A673 (cell line): ENCODE measurements at regions not wholly inside any gene's neighbourhood (a gene's known extent, or its start where the extent isn't known, plus 50 kb on each side); places are given as distances from the start of the nearest gene placed in this dataset.

Experiments used
- EZH2 ChIP-seq: fragments of 200-600 bp; sonication (generic); IDR thresholded peaks from 2 replicates; pipeline ENCODE4 v1.6.1; 2017; ENCODE audit warnings: borderline replicate concordance, low read depth, mild to moderate bottlenecking, mixed read lengths, antibody characterized with exemption, low read length; ENCODE audit not compliant: poor library complexity, severe bottlenecking
- TF ChIP-seq, protein P1 (sequence below): fragments of 300-800, 200-600 bp; sonication (generic); conservative IDR thresholded peaks from 2 replicates; pipeline ENCODE4 v1.5.1; 2017; ENCODE audit warnings: low read depth, mild to moderate bottlenecking, antibody characterized with exemption, low read length, moderate library complexity, mixed read lengths

DNA sequence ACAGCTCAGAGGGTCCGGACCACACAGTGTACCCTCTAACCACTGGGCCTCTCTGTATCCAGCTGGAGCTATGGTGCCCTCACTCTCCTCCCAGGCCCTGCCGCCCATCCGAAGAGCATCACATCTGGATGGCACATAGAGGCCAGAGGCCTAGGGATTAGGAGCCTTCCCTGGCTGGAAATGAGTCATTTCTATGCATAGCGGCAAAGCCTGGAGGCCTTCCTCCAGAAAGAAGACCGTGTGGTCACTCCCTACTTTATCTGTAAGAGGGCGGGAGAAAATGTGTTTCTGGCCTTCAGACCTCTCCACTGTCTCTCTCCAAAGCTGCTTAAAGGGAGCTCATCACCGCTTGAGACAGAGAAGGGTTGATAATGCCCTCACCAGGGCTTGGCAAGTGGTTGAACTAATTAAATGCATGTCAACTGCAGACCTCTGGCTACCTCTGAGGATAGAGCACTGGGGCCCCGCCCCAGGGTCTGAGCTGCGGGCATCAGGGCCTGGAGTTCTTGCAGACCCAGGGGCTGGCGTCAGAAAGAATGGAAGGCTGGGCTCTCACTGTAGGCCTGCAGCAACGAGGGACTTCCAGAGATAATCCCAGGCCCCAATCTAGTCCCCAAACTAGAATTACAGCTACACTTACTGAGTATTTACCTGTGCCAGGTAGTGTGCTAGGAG, 122.2 kb downstream of the IRX5 start:
- no peak for TF ChIP-seq EZH2
- TF ChIP-seq, protein P1, sequence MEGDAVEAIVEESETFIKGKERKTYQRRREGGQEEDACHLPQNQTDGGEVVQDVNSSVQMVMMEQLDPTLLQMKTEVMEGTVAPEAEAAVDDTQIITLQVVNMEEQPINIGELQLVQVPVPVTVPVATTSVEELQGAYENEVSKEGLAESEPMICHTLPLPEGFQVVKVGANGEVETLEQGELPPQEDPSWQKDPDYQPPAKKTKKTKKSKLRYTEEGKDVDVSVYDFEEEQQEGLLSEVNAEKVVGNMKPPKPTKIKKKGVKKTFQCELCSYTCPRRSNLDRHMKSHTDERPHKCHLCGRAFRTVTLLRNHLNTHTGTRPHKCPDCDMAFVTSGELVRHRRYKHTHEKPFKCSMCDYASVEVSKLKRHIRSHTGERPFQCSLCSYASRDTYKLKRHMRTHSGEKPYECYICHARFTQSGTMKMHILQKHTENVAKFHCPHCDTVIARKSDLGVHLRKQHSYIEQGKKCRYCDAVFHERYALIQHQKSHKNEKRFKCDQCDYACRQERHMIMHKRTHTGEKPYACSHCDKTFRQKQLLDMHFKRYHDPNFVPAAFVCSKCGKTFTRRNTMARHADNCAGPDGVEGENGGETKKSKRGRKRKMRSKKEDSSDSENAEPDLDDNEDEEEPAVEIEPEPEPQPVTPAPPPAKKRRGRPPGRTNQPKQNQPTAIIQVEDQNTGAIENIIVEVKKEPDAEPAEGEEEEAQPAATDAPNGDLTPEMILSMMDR: no peak
